PC-3 (cell line): ENCODE measurements at regions not wholly inside any gene's neighbourhood (a gene's known extent, or its start where the extent isn't known, plus 50 kb on each side); places are given as distances from the start of the nearest gene placed in this dataset.

ENCODE experiments used
- ATAC-seq: fragments of 200-7000 bp; cut with Tn5 transposase; 2 replicates; pipeline ENCODE4 v1.9.1; 2020; ENCODE audit warnings: mild to moderate bottlenecking, moderate library complexity
- BruUV-seq: library from RNA; stranded (reverse); fragments of 400-500 nt; replicated peaks from 2 replicates; lab custom pipeline; 2021; lab: Mats Ljungman, UMichigan
- CTCF ChIA-PET: fragments of 300-600 bp; sonication (Branson Sonifier 250); formaldehyde crosslinking; loops from one replicate; lab custom pipeline; 2022; ENCODE audit warnings: antibody characterized with exemption; lab: Charles Lee
- POLR2A ChIA-PET: fragments of 300-600 bp; sonication (Branson Sonifier 250); formaldehyde crosslinking; loops from one replicate; lab custom pipeline; 2022; ENCODE audit warnings: antibody characterized with exemption; ENCODE audit not compliant: unreplicated experiment; lab: Charles Lee
- DNase-seq: peaks from one replicate; pipeline ENCODE4 v3.0.0-alpha.2; 2015
- H2AFZ ChIP-seq: fragments of 300-600 bp; sonication (generic); 2 replicates; pipeline ENCODE4 v1.6.0; 2016; ENCODE audit warnings: antibody characterized with exemption, low read length
- H3F3A ChIP-seq: fragments of 300-600 bp; sonication (generic); one replicate; pipeline ENCODE4 v1.6.0; 2017; ENCODE audit warnings: antibody characterized with exemption, low read length, control low read depth, mild to moderate bottlenecking; ENCODE audit not compliant: unreplicated experiment
- H3K27ac ChIP-seq: fragments of 300-600 bp; sonication (generic); 2 replicates; pipeline ENCODE4 v1.5.1; 2016; ENCODE audit warnings: mild to moderate bottlenecking, low read length
- H3K27me3 ChIP-seq: fragments of 300-600 bp; sonication (generic); 2 replicates; pipeline ENCODE4 v1.6.1; 2016; ENCODE audit warnings: low read length, mixed read lengths
- H3K36me3 ChIP-seq: fragments of 300-600 bp; sonication (generic); 2 replicates; pipeline ENCODE4 v1.6.1; 2016; ENCODE audit warnings: low read depth, mixed run types, low read length, mixed read lengths
- H3K4me1 ChIP-seq: fragments of 300-600 bp; sonication (generic); 2 replicates; pipeline ENCODE4 v1.5.1; 2016; ENCODE audit warnings: low read length; ENCODE audit not compliant: insufficient read depth
- H3K4me2 ChIP-seq: fragments of 300-600 bp; sonication (generic); 2 replicates; pipeline ENCODE4 v1.6.0; 2016; ENCODE audit warnings: low read length
- H3K4me3 ChIP-seq: fragments of 300-600 bp; sonication (generic); 2 replicates; pipeline ENCODE4 v1.5.1; 2016; ENCODE audit warnings: mild to moderate bottlenecking, low read length, mixed read lengths
- H3K79me2 ChIP-seq: fragments of 300-600 bp; sonication (generic); 2 replicates; pipeline ENCODE4 v1.6.1; 2017; ENCODE audit warnings: low read length, mixed read lengths
- H3K9ac ChIP-seq: fragments of 300-600 bp; sonication (generic); 2 replicates; pipeline ENCODE4 v1.6.0; 2016; ENCODE audit warnings: mild to moderate bottlenecking, low read length
- H3K9me2 ChIP-seq: fragments of 300-600 bp; sonication (generic); replicated peaks from 2 replicates; pipeline ENCODE4 v1.6.1; 2016; ENCODE audit warnings: mixed run types, low read length, mixed read lengths
- H3K9me3 ChIP-seq: fragments of 300-600 bp; sonication (generic); 2 replicates; pipeline ENCODE4 v1.6.1; 2016; ENCODE audit warnings: low read length, mixed read lengths
- H4K20me1 ChIP-seq: fragments of 300-600 bp; sonication (generic); 2 replicates; pipeline ENCODE4 v1.6.1; 2016; ENCODE audit warnings: low read length, mixed read lengths
- CTCF ChIP-seq: fragments of 300-600 bp; sonication (generic); conservative IDR thresholded peaks from 2 replicates; pipeline ENCODE4 v1.5.1; 2017; ENCODE audit warnings: antibody characterized with exemption, low read depth, mild to moderate bottlenecking, low read length
- EZH2 ChIP-seq: fragments of 300-600 bp; sonication (generic); IDR thresholded peaks from one replicate; pipeline ENCODE4 v1.6.1; 2017; ENCODE audit warnings: antibody characterized with exemption, mild to moderate bottlenecking, low read length; ENCODE audit not compliant: unreplicated experiment
- EZH2phosphoT487 ChIP-seq: fragments of 300-600 bp; sonication (generic); IDR thresholded peaks from 2 replicates; pipeline ENCODE4 v1.6.1; 2018; ENCODE audit warnings: mild to moderate bottlenecking, antibody characterized with exemption, low read length, borderline replicate concordance
- intact Hi-C: fragments of 100-400 bp; cut with micrococcal nuclease; formaldehyde crosslinking; loops from 2 replicates; pipeline ENCODE4 v1.9.0; 2023

- BruUV-seq, result no TSS peak
- Histone ChIP-seq H3K9me2 (no peaks in the 10 kb centered on the region), H3K4me3 (no peak overlapping the region), H3K27ac (no peak overlapping the region), H3F3A (no peaks in the 10 kb centered on the region), H3K9ac (no peak overlapping the region), H3K27me3 (no peaks in the 10 kb centered on the region), H3K4me2 (no peak overlapping the region), H3K36me3 (no peaks in the 10 kb centered on the region), H3K79me2 (no peaks in the 10 kb centered on the region), H3K4me1 (no peaks in the 10 kb centered on the region), H2AFZ (no peak overlapping the region), H3K9me3 (no peaks in the 10 kb centered on the region), H4K20me1 (no peaks in the 10 kb centered on the region)
- ATAC-seq (no peak), DNase-seq (no peak)
- intact Hi-C loops, result no loop called here
- ChIA-PET CTCF (no interaction called here), POLR2A (no interaction called here)
- TF ChIP-seq CTCF (no peak), EZH2phosphoT487 (no peak), EZH2 (no peak)
Measured at GRCh38 chr4:29175291-29175690, 1544.9 kb upstream of the PCDH7 start.

DNA sequence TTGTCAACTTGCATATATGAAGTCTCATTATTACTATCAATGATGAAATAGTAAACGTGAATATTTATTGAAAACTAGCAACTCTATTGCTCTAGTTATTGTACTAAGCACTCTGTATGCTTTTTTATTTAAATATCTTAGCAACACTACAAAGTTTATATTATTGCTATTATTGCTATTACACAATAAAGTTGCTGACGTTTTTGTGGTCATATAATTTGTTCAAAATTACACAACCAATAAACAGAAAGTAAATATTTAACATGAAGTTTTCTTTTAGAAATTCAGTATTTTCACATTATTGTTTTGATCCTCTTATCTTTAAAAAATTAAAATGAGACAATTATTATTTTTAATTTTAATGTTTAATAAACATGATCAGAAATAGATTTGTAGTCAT, 1521.1 kb upstream of the PCDH7 start:
- Histone ChIP-seq H3K79me2 (no peaks in the 10 kb centered on the region), H3K27me3 (no peaks in the 10 kb centered on the region), H3K9ac (no peak overlapping the region), H3K27ac (no peak overlapping the region), H3F3A (no peaks in the 10 kb centered on the region), H3K4me1 (no peaks in the 10 kb centered on the region), H3K4me2 (no peak overlapping the region), H3K9me2 (no peaks in the 10 kb centered on the region), H3K4me3 (no peak overlapping the region), H4K20me1 (no peaks in the 10 kb centered on the region), H3K9me3 (no peaks in the 10 kb centered on the region), H3K36me3 (no peaks in the 10 kb centered on the region), H2AFZ (no peak overlapping the region)
- CTCF ChIA-PET, result no interaction called here
- no peak for TF ChIP-seq EZH2phosphoT487
- TF ChIP-seq CTCF, result no peak
- TF ChIP-seq EZH2, result no peak
- intact Hi-C loops, result no loop called here
- BruUV-seq, result no TSS peak
- ATAC-seq, result no peak
- DNase-seq, result no peak
- POLR2A ChIA-PET, result no interaction called here

DNA sequence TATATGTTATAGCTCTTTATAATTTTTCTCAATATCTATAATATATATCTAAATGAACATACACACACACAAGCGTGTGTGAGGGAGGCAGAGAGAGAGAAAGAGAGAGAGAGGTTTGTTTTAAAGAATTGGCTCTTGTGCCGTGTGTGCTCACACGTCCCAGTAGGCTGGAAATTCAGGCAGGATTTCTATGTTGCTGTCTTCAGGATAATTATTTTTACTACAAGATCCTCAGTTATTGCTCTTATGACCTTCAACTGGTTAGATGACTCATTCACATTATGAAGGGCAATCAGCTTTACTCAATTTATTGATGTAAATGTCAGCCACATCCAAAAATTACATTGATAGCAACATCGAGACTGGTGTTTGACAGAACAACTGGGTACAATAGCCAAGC, 1520.7 kb upstream of the PCDH7 start:
- Histone ChIP-seq H3K4me3 (no peak overlapping the region), H3K4me1 (no peaks in the 10 kb centered on the region), H3K79me2 (no peaks in the 10 kb centered on the region), H3F3A (no peaks in the 10 kb centered on the region), H4K20me1 (no peaks in the 10 kb centered on the region), H3K9me3 (no peaks in the 10 kb centered on the region), H3K27ac (no peak overlapping the region), H3K9me2 (no peaks in the 10 kb centered on the region), H3K36me3 (no peaks in the 10 kb centered on the region), H3K27me3 (no peaks in the 10 kb centered on the region), H2AFZ (no peak overlapping the region), H3K4me2 (no peak overlapping the region), H3K9ac (no peak overlapping the region)
- no peak for ATAC-seq
- no peak for DNase-seq
- TF ChIP-seq EZH2phosphoT487 (no peak), EZH2 (no peak), CTCF (no peak)
- CTCF ChIA-PET, result no interaction called here
- POLR2A ChIA-PET, result no interaction called here
- intact Hi-C loops, result no loop called here
- BruUV-seq, result no TSS peak
